ENCODE measurements at regions not wholly inside any gene's neighbourhood (a gene's known extent, or its start where the extent isn't known, plus 50 kb on each side); places are given as distances from the start of the nearest gene placed in this dataset.
"Not testable (repeated sequence)": the region's sequence is repeated elsewhere in the genome, so short reads cannot be mapped to it uniquely, and the experiment has no call there.

DNA sequence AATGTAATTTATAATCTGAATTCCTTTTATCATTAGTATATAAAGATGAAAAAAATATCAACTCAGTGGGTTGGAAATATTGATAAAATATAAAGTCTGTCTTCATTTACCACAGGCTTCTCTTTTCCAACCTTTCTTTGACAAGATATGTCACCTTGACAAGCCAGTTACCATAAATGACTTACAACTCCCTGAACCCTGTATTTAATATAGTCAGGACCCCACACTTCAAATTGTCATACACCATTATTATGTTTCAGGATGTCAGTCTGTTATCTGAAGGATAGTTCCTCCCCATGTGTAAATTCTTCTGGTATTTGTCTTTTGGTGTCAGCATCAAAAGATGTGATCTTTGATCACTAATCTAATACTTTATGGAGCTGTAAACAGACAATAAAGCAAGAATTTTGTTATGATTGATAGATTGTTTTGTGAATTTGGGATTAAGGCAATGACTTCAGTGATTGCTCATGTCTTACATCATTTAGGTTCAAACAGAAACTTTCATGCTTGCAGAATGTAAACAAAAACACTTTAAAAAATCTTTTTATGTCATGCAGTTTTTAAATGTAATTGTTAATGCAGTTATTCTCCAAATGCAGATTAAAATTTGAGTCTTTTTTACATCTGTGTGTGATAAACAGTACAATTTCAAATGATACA, 503.5 kb upstream of the BCHE start:
- DNase-seq (ENCODE audit: low read depth, low spot score), result no peak

- DNase-seq (ENCODE audit: low read depth, low spot score), result no peak
Measured at GRCh38 chr3:166324401-166324800, 487.2 kb upstream of the BCHE start.

GRCh38 chr3:166322391-166322790, 485.2 kb upstream of the BCHE start:
- no peak for DNase-seq (ENCODE audit: low read depth, low spot score)

DNA sequence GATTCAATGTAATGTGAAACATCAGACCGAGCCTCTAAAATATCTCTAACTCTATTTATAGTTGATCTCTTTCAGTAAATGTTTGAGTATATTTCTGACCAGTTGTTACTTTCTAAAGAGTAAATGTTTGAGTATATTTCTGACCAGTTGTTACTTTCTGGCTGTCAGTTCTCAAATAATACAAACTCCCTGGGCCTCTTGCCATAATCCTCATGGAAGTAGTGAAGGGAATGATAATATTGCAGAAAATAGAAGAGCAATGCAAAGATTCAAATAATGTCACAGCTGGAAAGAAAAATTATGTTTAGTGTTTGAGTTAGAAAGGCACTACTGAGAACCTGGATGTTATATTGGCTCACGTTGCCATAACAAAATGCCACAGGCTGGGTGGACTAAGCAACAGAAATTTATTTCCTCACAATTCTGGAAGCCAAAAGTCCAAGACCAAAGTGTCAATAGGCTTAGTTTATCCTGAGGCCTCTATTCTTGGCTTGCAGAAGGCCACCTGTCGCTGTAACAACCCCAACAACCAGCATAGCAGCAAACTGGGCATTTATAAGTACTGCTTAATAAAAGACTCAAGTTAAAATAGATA, 470.6 kb upstream of the BCHE start:
- no peak for DNase-seq (ENCODE audit: low read depth, low spot score)

DNA sequence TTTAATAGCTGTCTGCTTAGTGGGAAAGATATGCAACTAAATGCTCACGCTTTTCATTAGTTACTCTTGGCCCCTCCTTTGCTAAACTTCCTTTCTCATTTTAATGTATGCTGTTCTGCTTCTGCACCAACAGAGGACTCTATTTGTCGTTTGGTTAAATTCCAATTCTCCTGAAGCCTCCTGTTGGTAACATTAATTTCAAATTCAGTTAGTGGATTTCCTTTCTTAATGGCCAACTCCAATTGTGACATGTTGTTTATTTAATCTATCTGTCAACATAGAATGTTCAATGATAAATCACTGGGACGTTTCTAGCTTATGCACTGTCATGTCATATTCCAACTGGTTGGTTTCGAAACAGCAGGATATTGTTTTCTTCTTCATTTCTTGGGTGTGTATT, 467.4 kb upstream of the BCHE start:
- no peak for DNase-seq (ENCODE audit: low read depth, low spot score)

DNA sequence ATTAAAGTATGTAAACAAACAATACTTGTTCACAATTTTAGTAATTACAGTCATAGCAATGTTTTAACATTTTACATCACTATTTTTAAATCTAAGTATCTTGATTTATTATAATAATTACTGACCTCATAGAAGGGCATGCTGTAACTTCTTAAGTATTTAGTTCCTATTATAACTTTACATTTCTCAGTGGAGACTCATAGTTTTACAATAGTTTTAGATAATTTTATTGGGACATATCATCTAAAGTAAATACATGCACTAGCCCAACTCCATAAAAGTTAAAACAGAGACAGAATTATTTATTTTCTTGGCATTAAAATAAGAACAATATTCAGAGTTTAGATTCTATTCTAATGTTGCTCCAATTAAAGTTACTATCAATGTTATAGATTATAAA, 466.5 kb upstream of the BCHE start:
- DNase-seq (ENCODE audit: low read depth, low spot score), result no peak

DNA sequence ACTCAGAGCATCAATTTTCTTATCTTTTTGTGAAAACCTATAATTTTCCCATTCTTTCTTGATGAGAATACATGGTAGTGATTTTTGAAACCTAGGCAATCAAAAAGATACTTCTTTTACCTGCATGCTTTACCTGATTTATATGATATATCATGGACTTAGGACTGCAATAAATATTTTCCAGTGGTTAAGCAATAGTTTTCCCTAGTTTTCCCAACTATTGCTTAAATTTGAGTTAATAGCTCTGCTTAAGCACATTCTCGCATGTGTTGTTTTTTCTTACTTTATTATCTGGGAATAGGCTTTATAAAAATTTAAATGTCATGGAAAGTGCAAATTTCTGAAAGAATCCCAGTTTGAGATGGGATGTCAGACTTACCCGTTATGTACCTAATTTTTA, 465.1 kb upstream of the BCHE start:
- no peak for DNase-seq (ENCODE audit: low read depth, low spot score)

DNA sequence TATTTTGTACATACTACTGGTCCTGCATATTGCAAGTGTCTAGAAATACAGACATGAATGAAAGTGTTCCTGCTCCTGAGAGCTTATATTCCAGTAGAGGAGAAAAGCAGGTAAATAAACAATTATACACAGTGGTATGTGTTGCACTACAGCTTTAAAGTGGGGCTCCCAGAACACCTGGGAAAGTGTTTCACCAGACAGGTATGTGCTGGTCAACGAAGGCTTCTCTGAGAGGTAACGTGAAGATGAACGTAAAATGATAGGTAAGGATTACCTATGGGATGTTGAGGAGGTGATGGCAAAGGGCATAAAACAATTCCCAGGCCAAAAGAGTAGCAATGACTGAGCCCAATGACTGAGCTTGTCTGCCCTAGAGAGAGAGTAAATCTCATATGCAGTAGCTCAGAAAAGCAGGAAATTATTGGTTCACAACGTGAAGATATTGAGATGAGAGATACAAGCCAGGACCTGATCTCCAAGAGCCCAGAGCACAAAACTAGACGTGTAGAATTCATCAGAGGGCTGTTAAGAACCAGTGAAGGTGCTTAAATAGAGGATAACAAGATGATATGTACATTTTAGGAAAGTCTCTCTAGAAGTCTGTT, 459.1 kb upstream of the BCHE start:
- DNase-seq (ENCODE audit: low read depth, low spot score), result no peak

GRCh38 chr3:166291186-166291955, 454.1 kb upstream of the BCHE start:
- no peak for DNase-seq (ENCODE audit: low read depth, low spot score)

DNA sequence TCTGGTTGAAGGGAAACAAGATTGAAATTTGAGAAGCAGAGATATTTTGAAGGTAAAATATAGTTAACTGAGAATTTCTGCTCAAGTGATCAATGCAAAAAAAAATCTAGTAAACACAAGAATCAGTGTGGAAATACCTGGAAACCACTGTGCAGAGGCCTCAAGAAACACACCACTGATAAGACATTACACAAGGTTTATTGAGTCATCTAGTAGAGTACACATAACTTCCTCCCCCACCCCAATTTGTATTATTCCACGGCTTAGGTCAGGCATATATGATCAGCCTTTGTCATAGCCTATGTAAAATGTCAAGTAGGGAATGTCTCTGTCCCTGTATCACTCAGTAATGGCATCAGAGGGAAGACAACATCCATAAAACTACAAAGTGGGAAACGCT, 447.8 kb upstream of the BCHE start:
- no peak for DNase-seq (ENCODE audit: low read depth, low spot score)

DNA sequence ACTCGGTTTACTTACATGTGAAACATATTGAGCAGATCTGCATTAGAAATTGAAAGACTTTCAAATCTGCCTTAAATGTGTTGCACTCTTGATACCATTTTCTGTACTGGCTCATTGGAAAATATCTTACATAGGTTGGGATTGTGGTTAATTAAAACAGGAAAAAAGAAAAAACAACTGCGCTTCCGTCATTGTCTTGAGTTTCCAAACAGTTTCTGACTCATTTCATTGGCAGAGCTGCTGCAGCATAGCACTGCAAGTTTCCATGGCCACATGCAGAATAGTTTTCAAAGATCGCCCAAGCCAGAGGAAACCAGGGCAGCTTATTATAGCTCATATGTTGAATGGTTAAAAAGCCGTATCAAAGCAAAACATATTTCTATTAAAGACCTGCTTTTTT, 446.6 kb upstream of the BCHE start:
- DNase-seq (ENCODE audit: low read depth, low spot score), result no peak

DNA sequence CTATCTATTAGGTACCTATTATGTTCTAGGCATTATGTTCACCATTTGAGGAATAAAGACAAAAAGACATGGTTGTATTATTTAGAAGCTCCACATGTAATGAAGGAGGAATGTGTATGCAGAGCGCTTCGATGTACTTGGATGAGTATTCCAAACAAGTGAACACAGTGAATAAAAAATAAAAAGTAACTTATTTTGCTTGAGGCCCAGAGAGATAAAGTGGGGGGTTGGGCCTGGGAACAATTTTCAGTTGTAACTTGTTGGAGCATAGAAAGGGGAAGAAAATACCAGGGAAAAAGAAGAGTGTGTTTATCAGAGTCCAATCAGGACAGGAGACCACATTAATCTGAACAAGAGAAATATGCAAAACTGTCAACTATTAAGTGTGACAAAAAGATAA, 445.7 kb upstream of the BCHE start:
- no peak for DNase-seq (ENCODE audit: low read depth, low spot score)

DNA sequence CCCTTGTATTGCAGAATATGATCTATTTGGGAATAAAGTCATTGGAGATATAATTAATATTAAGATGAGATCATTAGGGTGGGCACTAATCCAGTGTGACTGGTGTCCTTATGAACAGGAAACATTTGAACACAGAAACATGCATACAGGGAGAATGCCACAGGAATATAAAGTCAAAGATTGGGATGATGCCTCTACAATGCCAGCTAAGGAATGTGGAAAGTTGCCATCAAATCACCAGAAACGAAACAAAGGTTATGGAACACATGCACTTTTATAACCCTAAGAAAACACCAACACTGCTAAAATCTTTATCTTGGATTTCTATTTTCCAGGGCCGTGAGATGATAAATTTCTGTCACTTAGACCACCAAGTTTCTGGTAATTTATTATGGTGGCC, 442.4 kb upstream of the BCHE start:
- no peak for DNase-seq (ENCODE audit: low read depth, low spot score)

- DNase-seq (ENCODE audit: low read depth, low spot score), result no peak
Measured at GRCh38 chr3:166275024-166275390, 437.8 kb upstream of the BCHE start.

DNA sequence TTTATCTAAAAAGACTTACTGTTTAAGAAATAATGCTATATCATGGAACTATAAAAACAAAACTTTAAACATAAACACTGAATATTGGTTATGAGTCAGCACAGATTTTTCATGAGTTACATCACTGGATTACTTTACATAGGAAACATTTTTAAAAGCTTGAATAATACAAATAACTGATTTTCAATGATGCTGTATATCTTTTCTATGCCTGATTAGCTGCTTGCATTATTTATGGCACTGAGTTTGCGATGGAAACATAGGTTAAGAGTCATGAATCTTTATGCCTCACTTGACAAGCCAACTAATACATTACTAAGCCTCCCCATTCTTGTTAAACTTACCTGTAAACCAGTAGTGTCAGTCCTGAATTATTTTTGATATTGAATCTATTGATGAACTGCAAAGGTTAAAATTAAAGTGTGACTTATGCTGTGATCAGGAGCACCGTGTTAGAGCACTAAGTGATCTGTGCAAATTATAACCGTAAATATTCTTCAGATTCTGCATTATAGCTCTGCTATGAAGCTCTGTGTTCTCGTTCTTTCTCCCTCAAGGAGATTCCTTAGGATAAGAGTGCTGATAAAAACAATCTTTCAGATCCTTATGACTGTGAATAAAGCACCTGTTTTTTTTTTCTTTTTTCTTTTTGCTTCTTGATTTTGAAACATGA, 437.3 kb upstream of the BCHE start:
- DNase-seq (ENCODE audit: low read depth, low spot score), result no peak

- no peak for DNase-seq (ENCODE audit: low read depth, low spot score)
Measured at GRCh38 chr3:166270429-166270828, 433.2 kb upstream of the BCHE start.

- no peak for DNase-seq (ENCODE audit: low read depth, low spot score)
Measured at GRCh38 chr3:166265153-166265552, 427.9 kb upstream of the BCHE start.

GRCh38 chr3:166263460-166263859, 426.2 kb upstream of the BCHE start:
- no peak for DNase-seq (ENCODE audit: low read depth, low spot score)

GRCh38 chr3:166258293-166258850, 421.1 kb upstream of the BCHE start:
- not testable (repeated sequence) for DNase-seq (ENCODE audit: low read depth, low spot score)

DNA sequence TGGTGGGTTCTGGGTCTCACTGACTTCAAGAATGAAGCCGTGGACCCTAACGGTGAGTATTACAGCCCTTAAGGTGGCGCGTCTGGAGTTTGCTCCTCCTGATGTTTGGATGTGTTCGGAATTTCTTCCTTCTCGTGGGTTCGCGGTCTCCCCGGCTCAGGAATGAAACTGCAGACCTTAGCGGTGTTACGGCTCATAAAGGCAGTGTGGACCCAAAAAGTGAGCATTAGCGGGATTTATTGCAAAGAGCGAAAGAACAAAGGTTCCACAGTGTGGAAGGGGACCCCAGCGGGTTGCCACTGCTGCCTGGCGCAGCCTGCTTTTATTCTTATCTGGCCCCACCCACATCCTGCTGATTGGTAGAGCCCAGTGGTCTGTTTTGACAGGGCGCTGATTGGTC, 420.5 kb upstream of the BCHE start:
- DNase-seq (ENCODE audit: low read depth, low spot score), result no peak

- no peak for DNase-seq (ENCODE audit: low read depth, low spot score)
Measured at GRCh38 chr3:166248784-166249183, 411.6 kb upstream of the BCHE start.

- no peak for DNase-seq (ENCODE audit: low read depth, low spot score)
Measured at GRCh38 chr3:166243511-166243910, 406.3 kb upstream of the BCHE start.

Data from iPS DF 19.7 (cell line).